ENCODE measurements at regions not wholly inside any gene's neighbourhood (a gene's known extent, or its start where the extent isn't known, plus 50 kb on each side); places are given as distances from the start of the nearest gene placed in this dataset.

DNA sequence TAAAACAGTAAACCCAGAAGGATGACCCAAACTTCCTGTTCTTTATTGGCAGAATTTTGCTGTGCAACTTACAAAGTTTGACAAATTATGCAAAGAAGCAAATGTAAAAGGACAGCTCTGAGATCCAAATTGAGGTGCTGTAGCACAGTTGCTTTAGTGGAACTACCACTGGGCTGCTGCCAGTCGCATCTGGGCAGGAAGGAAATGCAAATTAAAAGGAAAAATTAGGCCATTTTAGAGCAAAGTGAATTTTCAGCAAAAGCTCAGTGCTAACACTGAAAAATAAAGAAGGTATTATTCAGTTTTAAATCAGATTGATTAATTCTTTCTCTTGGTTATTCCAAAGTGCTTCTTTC is 104.5 kb downstream of the ZMAT3 start:
- H3K4me1 ChIP-seq: peaks cover 0 to 7% of the 10 kb centered on the region in 2 donors
- H3K27ac ChIP-seq: no peak overlapping the region
- H3K9me3 ChIP-seq: no peaks in the 10 kb centered on the region
- H3K4me3 ChIP-seq: peak overlapping the region in 1 of 2 donors; percentile 8
- no peak for DNase-seq (ENCODE audit: low spot score)
- TF ChIP-seq, protein P1, sequence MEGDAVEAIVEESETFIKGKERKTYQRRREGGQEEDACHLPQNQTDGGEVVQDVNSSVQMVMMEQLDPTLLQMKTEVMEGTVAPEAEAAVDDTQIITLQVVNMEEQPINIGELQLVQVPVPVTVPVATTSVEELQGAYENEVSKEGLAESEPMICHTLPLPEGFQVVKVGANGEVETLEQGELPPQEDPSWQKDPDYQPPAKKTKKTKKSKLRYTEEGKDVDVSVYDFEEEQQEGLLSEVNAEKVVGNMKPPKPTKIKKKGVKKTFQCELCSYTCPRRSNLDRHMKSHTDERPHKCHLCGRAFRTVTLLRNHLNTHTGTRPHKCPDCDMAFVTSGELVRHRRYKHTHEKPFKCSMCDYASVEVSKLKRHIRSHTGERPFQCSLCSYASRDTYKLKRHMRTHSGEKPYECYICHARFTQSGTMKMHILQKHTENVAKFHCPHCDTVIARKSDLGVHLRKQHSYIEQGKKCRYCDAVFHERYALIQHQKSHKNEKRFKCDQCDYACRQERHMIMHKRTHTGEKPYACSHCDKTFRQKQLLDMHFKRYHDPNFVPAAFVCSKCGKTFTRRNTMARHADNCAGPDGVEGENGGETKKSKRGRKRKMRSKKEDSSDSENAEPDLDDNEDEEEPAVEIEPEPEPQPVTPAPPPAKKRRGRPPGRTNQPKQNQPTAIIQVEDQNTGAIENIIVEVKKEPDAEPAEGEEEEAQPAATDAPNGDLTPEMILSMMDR (IDR thresholded peaks at IDR 0.05): no peak
- H3K36me3 ChIP-seq: no peaks in the 10 kb centered on the region
- no peaks in the 10 kb centered on the region for H3K27me3 ChIP-seq

DNA sequence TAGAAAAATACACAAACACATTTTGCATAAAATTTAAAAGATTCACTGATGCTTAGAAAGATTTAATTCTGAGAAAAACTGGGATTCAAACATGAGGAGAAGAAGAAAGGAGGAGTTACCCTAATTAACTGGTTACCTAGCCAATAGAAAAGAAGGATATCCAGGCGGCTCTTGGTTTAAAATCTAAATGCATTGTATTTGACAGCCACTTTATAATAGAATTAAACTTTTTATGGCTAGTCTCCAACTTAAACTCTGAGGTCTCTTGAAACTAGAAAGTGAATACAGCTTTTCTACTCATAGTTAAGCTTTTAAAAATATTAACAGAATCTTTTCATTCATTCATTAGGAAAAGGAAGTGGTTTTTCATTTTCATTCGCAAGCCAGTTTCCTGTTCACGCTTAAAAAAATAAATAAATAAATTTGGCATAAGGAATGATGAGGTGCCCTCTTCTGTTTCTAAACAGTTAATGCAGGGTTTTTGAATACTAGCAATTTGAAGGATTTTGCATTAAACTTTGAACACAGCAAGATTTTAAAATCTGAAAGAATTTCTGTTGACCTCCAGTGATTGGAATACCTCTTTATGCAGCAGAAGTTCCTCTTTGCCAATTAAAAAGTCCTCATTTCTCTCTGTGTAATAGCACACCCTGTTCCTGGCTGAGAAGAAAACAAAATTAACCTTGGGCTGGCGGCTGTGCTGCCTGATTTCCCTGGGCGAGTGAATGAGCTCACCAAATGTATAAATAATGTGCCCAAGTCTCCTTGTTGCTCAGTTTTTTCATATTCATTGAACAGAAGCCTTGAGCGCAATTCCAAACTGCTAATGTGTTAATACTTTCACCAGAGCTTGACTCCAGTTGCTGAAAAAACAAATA is 105.1 kb downstream of the ZMAT3 start:
- Histone ChIP-seq H3K4me1 (peaks cover 0 to 7% of the 10 kb centered on the region in 2 donors), H3K36me3 (no peaks in the 10 kb centered on the region), H3K9me3 (no peaks in the 10 kb centered on the region), H3K4me3 (peak overlapping the region in 1 of 2 donors; percentile 8), H3K27ac (no peak overlapping the region), H3K27me3 (no peaks in the 10 kb centered on the region)
- TF ChIP-seq, protein P1 (IDR thresholded peaks at IDR 0.05): peak in 1 of 2 donors; percentile 69
- DNase-seq (ENCODE audit: low spot score): no peak

DNA sequence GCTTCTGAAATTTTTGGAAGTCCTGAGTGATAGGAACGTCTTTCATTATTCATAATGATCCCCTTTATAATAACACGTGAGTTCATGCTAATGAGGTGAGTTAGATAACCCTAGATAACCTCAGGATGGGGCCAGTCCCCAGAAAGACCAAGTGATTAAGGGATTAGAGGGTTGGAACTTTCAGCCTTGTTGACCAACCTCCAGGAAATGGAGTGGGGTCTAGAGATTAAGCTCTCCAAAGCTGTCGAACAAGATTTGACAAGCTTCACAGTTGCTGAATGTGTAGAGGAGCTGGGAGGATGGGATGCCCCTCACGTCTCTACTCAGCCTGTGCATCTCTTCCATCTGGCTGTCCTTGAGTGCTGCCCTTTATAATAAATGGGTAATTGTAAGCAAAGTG is 107.1 kb downstream of the ZMAT3 start:
- peaks cover 0 to 7% of the 10 kb centered on the region in 2 donors for H3K4me1 ChIP-seq
- H3K27ac ChIP-seq: no peak overlapping the region
- no peak overlapping the region for H3K4me3 ChIP-seq
- no peaks in the 10 kb centered on the region for H3K9me3 ChIP-seq
- no peaks in the 10 kb centered on the region for H3K36me3 ChIP-seq
- TF ChIP-seq, protein P1 (IDR thresholded peaks at IDR 0.05): no peak
- no peak for DNase-seq (ENCODE audit: low spot score)
- H3K27me3 ChIP-seq: no peaks in the 10 kb centered on the region

DNA sequence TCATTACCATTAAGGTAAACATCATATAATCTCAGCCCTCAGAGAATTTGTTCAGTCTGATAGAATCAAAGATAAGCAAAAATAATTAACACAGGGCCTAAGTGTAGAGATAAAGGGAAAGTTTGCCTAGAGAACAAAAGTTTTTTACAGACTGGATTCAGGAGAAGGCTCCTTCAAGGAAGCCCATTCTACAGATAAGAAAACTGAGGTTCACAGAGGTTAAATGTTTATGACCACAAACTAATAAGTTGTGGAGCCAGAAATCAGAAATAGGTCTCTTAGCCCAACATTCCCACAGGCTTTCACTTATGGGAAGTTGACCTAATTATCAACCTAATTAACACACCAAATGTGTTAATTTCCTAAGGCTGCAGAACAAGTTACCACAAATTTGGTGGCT is 110.7 kb downstream of the ZMAT3 start:
- no peak overlapping the region for H3K27ac ChIP-seq
- no peaks in the 10 kb centered on the region for H3K27me3 ChIP-seq
- no peak overlapping the region for H3K4me3 ChIP-seq
- H3K4me1 ChIP-seq: no peaks in the 10 kb centered on the region
- TF ChIP-seq, protein P1 (IDR thresholded peaks at IDR 0.05): no peak
- H3K9me3 ChIP-seq: no peaks in the 10 kb centered on the region
- no peaks in the 10 kb centered on the region for H3K36me3 ChIP-seq
- no peak for DNase-seq (ENCODE audit: low spot score)

DNA sequence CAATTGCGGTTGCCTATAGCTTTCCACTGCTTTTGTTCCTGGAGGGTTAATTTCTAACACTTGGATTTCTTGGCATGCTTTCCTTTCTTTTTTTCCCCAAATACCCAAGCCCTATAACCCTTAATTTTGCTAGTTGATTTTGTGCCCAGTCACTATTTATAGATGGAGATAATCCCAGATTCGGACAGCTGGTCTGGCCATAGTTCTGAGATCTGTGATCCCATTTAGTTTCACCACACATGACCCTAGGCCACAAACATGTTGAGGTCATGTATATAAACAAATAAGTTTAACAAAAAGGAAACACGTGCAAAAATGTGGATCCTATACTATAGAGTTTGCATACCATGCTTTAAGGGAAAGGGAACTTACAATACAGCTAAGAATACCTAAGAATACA is 111.4 kb downstream of the ZMAT3 start:
- Histone ChIP-seq H3K36me3 (no peaks in the 10 kb centered on the region), H3K4me1 (no peaks in the 10 kb centered on the region), H3K27ac (no peak overlapping the region), H3K4me3 (no peak overlapping the region), H3K27me3 (no peaks in the 10 kb centered on the region), H3K9me3 (no peaks in the 10 kb centered on the region)
- no peak for DNase-seq (ENCODE audit: low spot score)
- TF ChIP-seq, protein P1 (IDR thresholded peaks at IDR 0.05): no peak

DNA sequence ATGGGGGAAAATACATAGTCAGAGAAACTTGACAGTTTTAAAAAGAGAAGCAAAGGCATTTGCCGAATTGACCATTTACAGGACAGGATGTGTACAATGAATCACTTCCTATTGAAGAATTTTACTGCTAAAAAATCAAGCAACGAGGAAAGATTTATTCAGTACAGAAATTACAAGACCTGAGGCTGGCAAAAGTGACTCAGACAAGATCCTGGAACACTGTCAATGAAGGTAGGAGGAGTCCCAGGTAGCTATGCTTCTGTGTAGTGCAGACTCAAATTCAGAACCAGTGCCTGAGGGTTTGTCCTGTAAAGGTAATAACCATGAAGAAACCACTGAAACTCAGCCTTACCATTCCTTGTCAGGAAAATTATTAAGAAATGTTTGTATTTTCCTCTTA is 120.9 kb downstream of the ZMAT3 start:
- Histone ChIP-seq H3K27ac (no peak overlapping the region), H3K27me3 (no peaks in the 10 kb centered on the region), H3K4me1 (no peaks in the 10 kb centered on the region), H3K36me3 (no peaks in the 10 kb centered on the region), H3K4me3 (no peak overlapping the region), H3K9me3 (peaks cover 0 to 6% of the 10 kb centered on the region in 2 donors)
- no peak for DNase-seq (ENCODE audit: low spot score)
- TF ChIP-seq, protein P1 (IDR thresholded peaks at IDR 0.05): no peak

Measured in right atrium auricular region (tissue), 2 donors.